ENCODE measurements at regions not wholly inside any gene's neighbourhood (a gene's known extent, or its start where the extent isn't known, plus 50 kb on each side); places are given as distances from the start of the nearest gene placed in this dataset.

GRCh38 chr5:89580976-89581375 lies 698.0 kb upstream of the MEF2C start:
- TF ChIP-seq CTCF (IDR thresholded peaks at IDR 0.05; ENCODE audit: insufficient read depth, low read depth, low read length) (no peak), EZH2 (IDR thresholded peaks at IDR 0.05; ENCODE audit: insufficient read depth, low read length) (no peak)
